GM18951 (cell line): ENCODE measurements at regions not wholly inside any gene's neighbourhood (a gene's known extent, or its start where the extent isn't known, plus 50 kb on each side); places are given as distances from the start of the nearest gene placed in this dataset.
"Not testable (repeated sequence)": the region's sequence is repeated elsewhere in the genome, so short reads cannot be mapped to it uniquely, and the experiment has no call there.

ENCODE experiments used
- POLR2A ChIP-seq: IDR thresholded peaks from 4 replicates; pipeline ENCODE4 v1.6.1; 2011; ENCODE audit warnings: mild to moderate bottlenecking; ENCODE audit not compliant: insufficient read length, insufficient read depth; ENCODE audit errors: extremely low read depth
- in situ Hi-C: fragments of 300-500 bp; cut with MboI; formaldehyde crosslinking; loops from one replicate; pipeline ENCODE4 v1.12.0; 2022; ENCODE audit warnings: low sequenced_read_pairs, mixed read lengths, inconsistent platforms; ENCODE audit not compliant: unreplicated experiment

DNA sequence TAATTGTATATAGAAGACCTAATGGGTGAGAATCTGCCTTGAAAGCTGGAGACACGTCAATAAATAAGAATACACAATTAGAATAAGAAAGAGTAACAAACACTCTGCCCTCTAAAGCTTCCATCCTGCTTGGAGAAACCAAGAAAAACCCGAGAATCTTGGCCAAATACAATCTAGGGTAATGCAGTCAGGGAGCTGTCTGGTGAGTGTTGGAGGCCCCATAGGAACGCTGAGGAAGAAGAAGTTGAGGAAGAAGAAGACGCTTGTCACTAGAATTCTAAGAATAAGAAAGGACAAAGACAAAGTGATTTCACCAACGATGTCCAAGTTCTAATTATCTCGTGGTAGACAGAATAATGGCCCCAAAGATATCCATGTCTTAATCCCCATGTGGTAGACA, 4485.9 kb upstream of the OR11H1 start:
- TF ChIP-seq POLR2A, result no peak

DNA sequence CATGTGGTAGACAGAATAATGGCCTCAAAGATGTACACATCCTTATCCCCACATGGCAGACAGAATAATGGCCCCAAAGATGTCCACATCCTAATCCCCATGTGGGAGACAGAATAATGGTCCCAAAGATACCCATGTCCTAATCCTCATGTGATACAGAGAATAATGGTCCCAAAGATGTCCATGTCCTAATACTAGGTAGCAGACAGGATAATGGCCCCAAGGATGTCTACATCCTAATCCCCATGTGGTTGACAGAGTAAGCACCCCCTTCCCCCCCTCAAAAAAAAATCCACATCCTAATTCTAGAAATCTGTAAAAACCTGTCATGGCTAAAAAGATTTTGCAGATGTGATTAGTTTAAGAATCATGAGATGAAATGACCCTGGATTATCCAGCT, 4484.7 kb upstream of the OR11H1 start:
- in situ Hi-C loops, result not testable (repeated sequence)

More for the DNA sequence above, 4485.9 kb upstream of the OR11H1 start:
- in situ Hi-C loops, result no loop called here

DNA sequence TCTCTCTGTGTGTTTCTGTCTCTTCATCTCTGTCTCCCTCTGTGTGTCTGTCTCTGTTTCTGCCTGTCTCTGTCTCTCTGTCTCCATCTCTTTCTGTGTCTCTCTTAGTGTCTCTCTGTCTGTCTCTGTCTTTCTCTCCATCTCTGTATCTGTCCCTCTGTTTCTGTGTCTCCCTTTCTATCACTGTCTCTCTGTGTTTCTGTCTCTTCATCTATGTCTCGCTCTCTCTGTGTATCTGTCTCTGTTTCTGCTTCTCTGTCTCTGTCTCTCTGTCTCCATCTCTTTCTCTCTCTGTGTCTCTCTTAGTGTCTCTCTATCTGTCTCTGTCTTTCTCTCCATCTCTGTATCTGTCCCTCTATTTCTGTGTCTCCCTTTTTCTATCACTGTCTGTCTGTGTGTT, 4479.1 kb upstream of the OR11H1 start:
- in situ Hi-C loops, result not testable (repeated sequence)

DNA sequence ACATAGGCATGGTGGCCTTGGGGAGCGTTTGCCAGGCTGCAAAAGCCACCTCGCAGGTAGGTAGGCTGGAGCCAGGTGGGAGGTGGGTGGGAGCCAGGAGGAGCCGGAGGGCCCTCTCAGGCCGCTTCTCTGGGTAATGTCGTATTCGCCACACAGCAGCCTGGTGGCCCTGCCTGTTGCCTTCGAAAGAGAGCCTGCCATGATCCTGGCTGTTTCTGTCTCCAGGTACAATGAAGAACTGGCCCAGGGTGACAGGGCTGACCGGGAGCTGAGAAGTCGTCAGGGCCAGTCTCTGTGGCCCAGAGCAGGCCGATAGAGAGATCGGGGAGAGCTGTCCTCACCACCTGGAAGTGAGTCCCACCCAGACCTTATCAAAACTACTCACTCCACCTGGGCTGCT, 4477.8 kb upstream of the OR11H1 start:
- in situ Hi-C loops, result not testable (repeated sequence)

DNA sequence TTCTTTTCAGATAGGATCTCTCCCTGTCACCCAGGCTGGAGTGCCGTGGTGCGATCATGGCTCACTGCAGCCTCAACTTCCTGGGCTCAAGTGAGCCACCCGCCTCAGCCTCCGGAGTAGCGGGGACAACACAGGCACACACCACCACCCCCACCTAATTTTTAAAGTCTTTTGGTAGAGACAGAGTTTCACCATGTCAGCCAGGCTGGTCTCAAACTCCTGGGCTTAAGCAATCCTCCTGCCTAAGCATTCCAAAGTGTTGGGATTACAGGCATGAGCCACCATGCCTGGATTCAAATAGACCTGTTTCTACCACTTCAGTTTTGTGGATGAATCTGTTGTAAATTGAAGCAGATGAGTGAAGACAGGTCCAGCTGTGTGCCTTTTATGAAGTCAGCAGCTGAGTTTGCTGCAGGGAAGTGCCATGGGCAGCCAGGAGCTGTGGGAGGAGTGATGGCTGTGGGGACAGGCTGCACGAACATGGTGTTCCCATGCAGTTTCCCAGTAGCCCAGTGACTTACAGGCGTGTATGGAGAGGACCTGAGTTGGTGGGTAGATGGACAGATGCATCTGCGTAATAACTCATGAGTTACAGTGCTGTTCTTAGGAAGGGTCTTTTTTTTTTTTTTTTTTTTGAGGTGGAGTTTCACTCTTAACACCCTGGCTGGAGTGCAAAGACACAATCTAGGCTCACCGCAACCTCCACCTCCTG, 4476.4 kb upstream of the OR11H1 start:
- in situ Hi-C loops, result not testable (repeated sequence)

DNA sequence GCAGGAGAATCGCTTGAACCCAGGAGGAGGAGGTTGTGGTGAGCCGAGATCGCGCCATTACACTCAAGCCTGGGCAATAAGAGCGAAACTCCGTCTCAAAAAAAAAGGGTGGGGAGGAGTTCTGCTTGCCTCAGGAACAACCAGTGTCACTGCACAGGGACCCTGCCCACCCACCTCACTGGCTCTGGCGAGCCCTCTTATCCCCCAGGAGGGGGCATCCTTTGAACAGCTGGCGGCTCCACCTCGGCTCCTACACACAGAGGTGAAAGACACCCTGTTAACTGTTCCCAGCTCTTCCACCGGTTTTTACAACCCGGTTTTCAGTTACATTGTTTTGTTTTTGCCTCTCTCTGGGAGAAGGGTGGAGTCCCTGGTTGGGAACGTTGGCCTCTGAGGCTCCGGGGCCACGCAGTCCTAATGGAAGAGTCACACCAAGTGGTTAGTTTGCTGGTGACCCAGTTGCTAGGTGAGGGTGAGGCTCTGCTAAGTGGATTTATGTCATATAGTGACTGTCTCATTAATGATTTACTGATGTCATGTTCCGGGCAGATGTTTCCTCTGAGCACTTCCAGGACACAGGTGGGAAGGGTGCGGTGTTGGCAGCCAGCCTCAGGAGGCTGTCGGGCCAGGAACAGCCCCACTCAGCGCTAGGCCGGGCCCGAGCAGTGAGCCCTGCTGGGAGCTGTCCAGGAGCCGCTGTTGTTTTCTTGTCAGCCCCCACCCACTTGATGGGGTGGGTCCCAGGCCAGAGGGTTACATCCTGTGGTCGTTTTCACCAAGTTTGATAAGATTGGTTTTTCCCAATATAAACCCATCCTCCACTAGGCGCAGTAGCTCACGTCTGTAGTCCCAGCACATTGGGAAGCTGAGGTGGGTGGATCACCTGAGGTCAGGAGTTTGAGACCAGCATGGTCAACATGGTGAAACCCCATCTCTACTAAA, 4474.3 kb upstream of the OR11H1 start:
- in situ Hi-C loops, result not testable (repeated sequence)

DNA sequence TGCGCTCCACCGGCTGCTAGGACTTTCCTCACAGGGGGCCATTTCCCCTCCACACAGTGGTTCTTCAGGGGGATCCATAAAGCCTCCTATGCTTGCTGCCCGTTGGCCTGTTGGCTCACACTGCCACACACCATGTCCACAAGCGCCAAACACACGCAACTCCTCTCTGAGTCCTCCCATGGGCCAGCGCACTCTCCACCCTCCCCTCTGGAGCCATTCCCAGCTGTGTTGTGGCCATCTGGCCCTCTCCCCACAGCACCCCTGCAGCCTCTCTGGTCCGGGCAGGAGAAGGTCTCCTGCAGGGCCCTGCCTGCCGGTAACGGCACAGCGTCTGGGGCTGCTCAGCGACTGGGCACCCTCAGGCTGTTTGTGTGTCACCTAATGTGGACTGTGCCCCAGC, 4473.3 kb upstream of the OR11H1 start:
- in situ Hi-C loops, result loop anchor here (5.0 kb wide), 1 partner anchor 652 kb away; no protein-coding TSS in a partner anchor

DNA sequence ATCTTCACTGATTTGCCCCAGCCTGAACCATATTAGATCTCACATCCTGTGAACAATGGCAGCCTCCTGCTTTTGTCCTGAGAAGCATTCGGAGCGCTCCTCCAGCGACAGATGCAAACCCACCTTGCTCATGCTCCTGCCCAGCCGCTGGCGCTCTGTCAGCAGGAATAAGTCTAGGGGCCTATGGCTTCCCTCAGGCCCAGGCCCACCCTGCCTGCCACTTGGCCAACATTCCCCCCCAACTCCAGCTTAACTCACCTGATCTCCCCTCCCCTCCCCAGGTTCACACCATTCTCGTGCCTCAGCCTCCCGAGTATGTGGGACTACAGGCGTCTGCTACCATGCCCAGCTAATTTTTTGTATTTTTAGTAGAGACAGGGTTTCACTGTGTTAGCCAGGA, 4472.8 kb upstream of the OR11H1 start:
- in situ Hi-C loops, result loop anchor here (5.0 kb wide), 1 partner anchor 653 kb away; no protein-coding TSS in a partner anchor

DNA sequence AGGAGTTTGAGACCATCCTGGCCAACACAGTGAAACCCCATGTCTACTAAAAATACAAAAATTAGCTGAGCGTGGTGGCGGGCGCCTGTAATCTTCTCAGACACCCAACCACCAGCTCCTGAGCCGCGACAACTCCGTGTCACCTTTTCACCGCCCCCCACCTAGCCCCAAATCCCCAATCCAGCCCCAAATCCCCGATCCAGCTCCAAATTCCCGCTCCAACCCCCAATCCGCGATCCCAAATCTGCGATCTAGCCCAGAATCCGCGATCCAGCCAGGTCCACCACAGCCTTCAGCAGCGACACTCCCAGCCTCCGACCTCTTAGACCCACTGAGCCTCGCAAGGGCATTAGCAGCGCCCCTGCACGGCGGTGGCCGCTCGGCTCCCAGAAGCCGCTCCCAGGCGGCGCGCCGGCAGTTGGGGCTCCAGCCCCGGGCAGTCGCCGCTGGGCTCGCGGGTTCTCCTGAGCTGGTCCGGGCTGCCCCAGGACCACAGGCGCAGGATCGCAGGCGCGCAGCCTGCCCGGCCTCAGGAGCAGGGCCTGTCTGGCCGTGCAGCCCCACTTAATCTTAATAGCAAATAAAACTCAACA, 4469.9 kb upstream of the OR11H1 start:
- in situ Hi-C loops, result loop anchor here (5.0 kb wide), 1 partner anchor 656 kb away; no protein-coding TSS in a partner anchor

DNA sequence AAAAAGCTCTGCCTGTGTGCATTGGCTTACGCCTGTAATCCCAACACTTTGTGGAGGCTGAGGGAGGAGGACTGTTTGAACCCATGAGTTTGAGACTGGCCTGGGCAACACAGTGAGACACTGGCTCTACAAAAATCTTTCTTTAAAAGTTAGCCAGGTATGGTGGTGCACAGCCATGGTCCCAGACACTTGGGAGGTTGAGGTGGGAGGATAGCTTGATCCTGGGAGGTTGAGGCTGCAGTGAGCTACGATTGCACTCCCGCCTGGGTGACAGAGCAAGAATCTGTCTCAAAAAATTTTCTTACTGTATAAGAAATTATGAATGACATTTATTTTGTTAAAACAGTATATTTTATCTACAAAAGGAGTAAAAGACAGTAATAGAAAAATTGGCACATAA, 4468.9 kb upstream of the OR11H1 start:
- in situ Hi-C loops, result loop anchor here (5.0 kb wide), 1 partner anchor 657 kb away; no protein-coding TSS in a partner anchor

DNA sequence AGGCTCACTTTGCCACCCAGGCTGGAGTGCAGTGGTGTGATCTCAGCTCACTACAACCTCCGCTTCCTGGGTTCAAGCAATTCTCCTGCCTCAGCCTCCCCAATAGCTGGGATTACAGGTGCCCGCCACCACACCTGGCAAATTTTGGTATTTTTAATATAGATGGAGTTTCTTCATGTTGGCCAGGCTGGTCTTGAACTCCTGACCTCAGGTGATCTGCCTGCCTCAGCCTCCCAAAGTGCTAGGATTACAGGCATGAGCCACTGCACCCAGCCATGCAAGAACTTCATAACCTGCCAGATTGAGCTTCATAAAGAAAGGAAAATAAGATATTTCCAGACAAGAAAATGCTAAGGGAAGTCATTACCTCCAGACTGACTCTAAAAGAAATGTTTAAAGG, 4467.2 kb upstream of the OR11H1 start:
- in situ Hi-C loops, result not testable (repeated sequence)

DNA sequence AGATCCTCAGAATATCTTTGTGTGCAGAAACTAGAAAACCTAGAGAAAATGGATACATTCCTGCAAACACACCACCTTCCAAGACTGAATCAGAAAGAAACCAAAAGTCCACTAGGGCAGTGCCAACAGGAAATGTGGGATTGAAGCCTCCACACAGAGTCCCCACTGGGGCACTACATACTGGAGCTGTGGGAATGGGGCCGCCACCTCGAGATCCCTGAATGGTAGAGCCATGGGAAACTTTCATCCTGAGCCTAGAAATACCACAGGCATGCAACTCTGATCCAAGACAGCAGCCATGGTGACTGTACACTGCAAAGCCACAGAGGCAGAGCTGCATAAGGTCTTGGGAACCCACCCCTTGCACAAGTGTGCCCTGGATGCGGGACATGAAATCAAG, 4465.5 kb upstream of the OR11H1 start:
- in situ Hi-C loops, result not testable (repeated sequence)

DNA sequence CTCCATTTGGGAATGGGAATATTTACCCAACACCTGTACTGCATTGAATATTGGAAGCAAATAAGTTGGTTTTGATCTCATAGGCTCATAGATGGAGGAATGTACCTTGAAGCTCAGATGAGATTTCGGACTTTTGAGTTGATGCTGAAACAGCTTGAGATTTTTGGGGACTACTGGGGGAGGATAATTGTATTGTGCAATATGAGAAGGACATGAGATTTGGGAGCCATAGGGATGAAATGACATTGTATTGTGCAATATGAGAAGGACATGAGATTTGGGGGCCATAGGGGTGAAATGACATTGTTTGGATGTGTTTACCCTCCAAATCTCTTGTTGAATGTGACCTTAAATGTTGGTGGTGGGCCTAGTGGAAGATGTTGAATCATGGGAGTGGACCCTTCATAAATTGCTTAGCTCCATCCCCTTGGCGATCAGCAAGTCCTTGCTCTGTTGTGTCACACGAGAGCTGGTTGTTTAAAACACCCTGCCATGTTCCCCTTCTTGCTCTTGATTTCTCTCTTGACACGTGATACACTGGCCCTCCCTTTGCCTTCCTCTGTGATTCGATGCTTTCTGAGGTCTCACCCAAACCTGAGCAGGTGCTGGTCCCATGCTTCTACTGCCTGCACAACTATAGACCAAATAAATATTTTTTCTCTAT, 4464.8 kb upstream of the OR11H1 start:
- in situ Hi-C loops, result not testable (repeated sequence)

DNA sequence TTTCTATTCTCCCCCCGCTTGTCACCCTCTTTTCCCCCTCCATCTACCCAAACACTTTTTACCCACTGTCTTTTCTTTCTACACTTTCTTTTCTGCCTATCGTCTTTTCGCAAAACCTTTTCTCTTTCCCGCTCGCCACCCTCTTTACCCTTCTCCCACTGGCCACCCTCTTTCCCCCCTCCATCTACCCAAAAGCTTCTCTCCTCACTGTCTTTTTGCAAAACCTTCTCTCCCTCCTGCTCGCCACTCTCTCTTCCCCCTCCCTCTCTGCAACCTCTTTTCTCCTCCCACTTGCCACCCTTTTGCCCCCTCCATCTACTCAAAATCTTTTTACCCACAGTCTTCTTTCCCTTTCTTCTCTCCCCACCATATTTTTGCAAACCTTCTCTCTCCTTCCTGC, 4462.8 kb upstream of the OR11H1 start:
- in situ Hi-C loops, result loop anchor here (5.0 kb wide), 1 partner anchor 283 kb away; no protein-coding TSS in a partner anchor

DNA sequence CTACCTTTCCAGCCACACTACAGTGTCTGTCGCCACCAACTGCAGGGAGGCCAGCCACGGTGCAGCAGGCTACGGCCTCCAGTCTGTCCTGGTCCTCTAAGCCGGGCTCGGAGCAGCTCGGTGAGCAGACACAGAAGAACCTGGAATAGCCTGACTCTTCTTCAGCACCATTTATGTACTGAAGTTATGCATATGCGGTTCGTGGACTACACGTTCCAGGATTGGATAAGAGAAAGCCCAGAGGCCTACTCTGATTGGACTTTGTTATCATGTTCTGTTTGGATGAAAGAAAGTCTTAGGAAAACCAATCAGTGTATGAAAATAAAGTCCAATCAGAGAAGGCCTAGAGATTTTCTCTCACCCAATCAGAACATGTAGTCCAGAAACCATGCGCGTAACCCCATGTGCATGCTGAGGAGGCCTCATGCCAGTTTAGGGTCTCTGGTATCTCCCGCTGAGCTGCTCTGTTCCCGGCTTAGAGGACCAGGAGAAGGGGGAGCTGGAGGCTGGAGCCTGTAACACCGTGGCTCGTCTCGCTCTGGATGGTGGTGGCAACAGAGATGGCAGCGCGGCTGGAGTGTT, 4462.0 kb upstream of the OR11H1 start:
- in situ Hi-C loops, result loop anchor here (5.0 kb wide), 1 partner anchor 284 kb away; no protein-coding TSS in a partner anchor
